ENCODE measurements at regions not wholly inside any gene's neighbourhood (a gene's known extent, or its start where the extent isn't known, plus 50 kb on each side); places are given as distances from the start of the nearest gene placed in this dataset.

- CTCF ChIA-PET, result no interaction called here
- Histone ChIP-seq H3K4me1 (ENCODE audit: control insufficient read depth, insufficient read depth, low read length) (no peaks in the 10 kb centered on the region), H3K9me3 (ENCODE audit: control insufficient read depth, insufficient read depth, low read depth, low read length) (no peaks in the 10 kb centered on the region), H3K36me3 (ENCODE audit: control insufficient read depth in 2 of 2, insufficient read depth in 1 of 2, low read length in 2 of 2) (no peaks in the 10 kb centered on the region), H3K27ac (ENCODE audit: extremely low read depth, low read depth, low read length) (no peak overlapping the region), H3K4me3 (ENCODE audit: low read depth, low read length) (no peak overlapping the region)
- POLR2A ChIA-PET, result no interaction called here
- TF ChIP-seq ZNF37A (tag by site-specific recombination; IDR thresholded peaks at IDR 0.05) (no peak), ZNF518A (tag by site-specific recombination; conservative IDR thresholded peaks at IDR 0.05; ENCODE audit: low read depth) (no peak), ZNF600 (tag by site-specific recombination; IDR thresholded peaks at IDR 0.05) (no peak), BCL11B (tag by site-specific recombination; IDR thresholded peaks at IDR 0.05; ENCODE audit: low read depth) (no peak), ZNF585B (tag by site-specific recombination; IDR thresholded peaks at IDR 0.05) (no peak)
Measured at GRCh38 chr2:78145395-78145996, 623.3 kb upstream of the LRRTM4 start.

- CTCF ChIA-PET, result no interaction called here
Measured at GRCh38 chr2:78145997-78146722, 624.0 kb upstream of the LRRTM4 start.

More at GRCh38 chr2:78145997-78146722, 624.0 kb upstream of the LRRTM4 start:
- TF ChIP-seq ZNF280D (tag by site-specific recombination; IDR thresholded peaks at IDR 0.05) (no peak), ZNF596 (tag by site-specific recombination; IDR thresholded peaks at IDR 0.05) (no peak), ZBTB6 (tag by site-specific recombination; IDR thresholded peaks at IDR 0.05) (no peak), ZBTB49 (tag by site-specific recombination; IDR thresholded peaks at IDR 0.05; ENCODE audit: low read depth) (no peak), ZBTB1 (tag by site-specific recombination; IDR thresholded peaks at IDR 0.05) (no peak), ZNF785 (tag by site-specific recombination; IDR thresholded peaks at IDR 0.05) (no peak), ZNF366 (tag by site-specific recombination; conservative IDR thresholded peaks at IDR 0.05) (no peak), ZNF292 (tag by site-specific recombination; IDR thresholded peaks at IDR 0.05; ENCODE audit: borderline replicate concordance, low read depth) (no peak), PRDM1 (tag by site-specific recombination; IDR thresholded peaks at IDR 0.05) (no peak), ZNF350 (tag by site-specific recombination; IDR thresholded peaks at IDR 0.05) (no peak)
- Histone ChIP-seq H3K36me3 (ENCODE audit: control insufficient read depth in 2 of 2, insufficient read depth in 1 of 2, low read length in 2 of 2) (no peaks in the 10 kb centered on the region), H3K27ac (ENCODE audit: extremely low read depth, low read depth, low read length) (no peak overlapping the region), H3K4me1 (ENCODE audit: control insufficient read depth, insufficient read depth, low read length) (no peaks in the 10 kb centered on the region), H3K4me3 (ENCODE audit: low read depth, low read length) (no peak overlapping the region), H3K9me3 (ENCODE audit: control insufficient read depth, insufficient read depth, low read depth, low read length) (no peaks in the 10 kb centered on the region)
- POLR2A ChIA-PET, result no interaction called here

All from HEK293 (cell line).